Gastrocnemius medialis (tissue), 4 donors: ENCODE measurements at regions not wholly inside any gene's neighbourhood (a gene's known extent, or its start where the extent isn't known, plus 50 kb on each side); places are given as distances from the start of the nearest gene placed in this dataset.

Experiments
- ATAC-seq, 2 donors: fragments of 150-250 bp; one replicate each; pipeline ENCODE4 v1.9.1; 2016
- DNase-seq, 2 donors: peaks; one replicate each; pipeline ENCODE4 v3.0.0-alpha.2; 2019
- H3K27ac ChIP-seq, 4 donors: fragments of 200-600 bp; sonication (generic); 1 replicate in 1 of 4; 2 replicates in 3 of 4; pipeline ENCODE4 v1.5.1; 2016 to 2018; ENCODE audit warnings: mild to moderate bottlenecking in 2 of 4, moderate library complexity in 1 of 4
- H3K27me3 ChIP-seq, 3 donors: fragments of 200-600 bp; sonication (generic) in 2 of 3; 1 replicate in 1 of 3; 2 replicates in 2 of 3; pipeline versions ENCODE4 v1.5.1 to v1.6.0; 2016 to 2019; ENCODE audit warnings: mild to moderate bottlenecking in 1 of 3, moderate library complexity in 1 of 3
- H3K36me3 ChIP-seq, 2 donors: fragments of 200-600 bp; sonication (generic) in 1 of 2; one replicate each; pipeline ENCODE4 v1.5.1; 2017 to 2018
- H3K4me1 ChIP-seq, 2 donors: fragments of 200-600 bp; sonication (generic) in 1 of 2; one replicate each; pipeline ENCODE4 v1.5.1; 2016 to 2017; ENCODE audit warnings: mild to moderate bottlenecking in 2 of 2
- H3K4me3 ChIP-seq, 4 donors: fragments of 200-600 bp; sonication (generic) in 3 of 4; 1 replicate in 1 of 4; 2 replicates in 3 of 4; pipeline ENCODE4 v1.5.1; 2016 to 2019; ENCODE audit warnings: mild to moderate bottlenecking in 2 of 4
- H3K9me3 ChIP-seq, 3 donors: fragments of 200-600 bp; sonication (generic) in 2 of 3; 1 replicate in 1 of 3; 2 replicates in 2 of 3; pipeline ENCODE4 v1.5.1; 2016 to 2019
- CTCF ChIP-seq, 5 experiments: fragments of 450-650 bp in 3 of 5; fragments of 200-600 bp in 2 of 5; sonication (generic) in 2 of 5; IDR thresholded peaks in 4 of 5; conservative IDR thresholded peaks in 1 of 5; 1 replicate in 4 of 5; 2 replicates in 1 of 5; pipeline ENCODE4 v1.5.1; 2016 to 2019; ENCODE audit warnings: antibody characterized with exemption in 5 of 5, mild to moderate bottlenecking in 3 of 5, moderate library complexity in 3 of 5
- POLR2A ChIP-seq, 2 donors: fragments of 450-650 bp; IDR thresholded peaks; one replicate each; pipeline ENCODE4 v1.6.1; 2017; ENCODE audit warnings: antibody characterized with exemption in 2 of 2, mild to moderate bottlenecking in 2 of 2, moderate library complexity in 2 of 2
- in situ Hi-C, 4 donors: fragments of 200-750 bp; cut with MboI; loops; one replicate each; pipeline versions ENCODE4 v1.15.0 to v1.8.0; 2017; ENCODE audit warnings: low sequenced_read_pairs in 4 of 4
- intact Hi-C: fragments of 100-400 bp; cut with DNase I; formaldehyde crosslinking; loops from one replicate; pipeline ENCODE4 v1.15.1; 2023; ENCODE audit warnings: low total_unique reads

GRCh38 chr2:236317938-236318396, 53.8 kb upstream of the ASB18 start:
- H3K9me3 ChIP-seq, result peaks cover 0 to 3% (median 0%) of the 10 kb centered on the region in 3 donors
- H3K4me3 ChIP-seq, result no peak overlapping the region
- no peak overlapping the region for H3K27ac ChIP-seq
- intact Hi-C loops, result no loop called here
- ATAC-seq, result no peak
- no peaks in the 10 kb centered on the region for H3K4me1 ChIP-seq
- no peaks in the 10 kb centered on the region for H3K36me3 ChIP-seq
- DNase-seq, result no peak
- H3K27me3 ChIP-seq, result no peaks in the 10 kb centered on the region
- in situ Hi-C loops, result no loop called here
- no peak for TF ChIP-seq POLR2A (IDR thresholded peaks at IDR 0.05)

DNA sequence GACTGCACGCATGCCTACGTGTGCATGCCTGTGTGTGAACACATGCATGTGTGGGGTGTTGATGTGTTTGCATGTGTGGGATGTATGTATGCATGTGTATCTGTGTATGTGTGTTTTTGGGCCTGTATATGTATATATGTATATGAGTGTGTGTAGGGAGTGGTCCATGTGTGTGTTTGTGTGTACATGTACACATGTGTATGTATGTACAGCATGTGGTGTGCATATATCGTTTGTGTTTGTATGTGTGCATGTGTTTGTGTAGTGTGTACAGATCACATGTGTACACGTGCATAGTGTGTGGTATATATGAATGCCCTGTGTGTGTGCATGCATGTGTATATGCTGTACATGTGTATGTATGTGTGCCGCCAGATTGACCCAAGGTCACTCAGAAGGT, 54.2 kb upstream of the ASB18 start:
- in situ Hi-C loops (no loop called here), intact Hi-C loops (no loop called here)
- H3K4me1 ChIP-seq, result no peaks in the 10 kb centered on the region
- DNase-seq, result no peak
- H3K36me3 ChIP-seq, result no peaks in the 10 kb centered on the region
- no peaks in the 10 kb centered on the region for H3K27me3 ChIP-seq
- no peaks in the 10 kb centered on the region for H3K9me3 ChIP-seq
- H3K4me3 ChIP-seq, result no peak overlapping the region
- no peak for TF ChIP-seq POLR2A (IDR thresholded peaks at IDR 0.05)
- TF ChIP-seq CTCF (IDR thresholded peaks at IDR 0.05 in 4 of 5, conservative IDR thresholded peaks at IDR 0.05 in 1 of 5), result no peak
- H3K27ac ChIP-seq, result no peak overlapping the region
- ATAC-seq, result no peak

DNA sequence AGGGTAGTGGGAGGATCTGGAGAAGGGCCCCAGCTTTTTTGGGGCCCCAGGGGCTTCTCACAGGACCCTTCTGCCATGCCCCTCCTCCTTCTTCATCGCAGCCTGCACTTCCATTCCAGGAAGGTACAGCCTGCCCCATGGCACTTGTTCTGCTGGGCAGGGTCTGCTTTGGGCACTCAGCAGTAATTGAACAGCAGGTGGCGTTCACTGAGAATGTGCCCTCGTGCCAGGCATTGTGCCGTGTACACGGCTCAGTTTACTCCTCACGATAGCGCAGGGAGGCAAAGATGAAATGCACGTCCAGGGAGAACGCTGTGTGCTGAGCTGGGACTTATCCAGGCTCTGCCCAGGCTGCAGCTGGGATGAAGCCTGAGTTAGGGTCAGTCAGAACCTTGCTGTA, 54.8 kb upstream of the ASB18 start:
- TF ChIP-seq CTCF (IDR thresholded peaks at IDR 0.05 in 4 of 5, conservative IDR thresholded peaks at IDR 0.05 in 1 of 5) (no peak), POLR2A (IDR thresholded peaks at IDR 0.05) (no peak)
- no peak for DNase-seq
- H3K27me3 ChIP-seq, result no peaks in the 10 kb centered on the region
- H3K27ac ChIP-seq, result no peak overlapping the region
- no peaks in the 10 kb centered on the region for H3K4me1 ChIP-seq
- intact Hi-C loops, result no loop called here
- ATAC-seq, result no peak
- H3K9me3 ChIP-seq, result no peaks in the 10 kb centered on the region
- H3K36me3 ChIP-seq, result no peaks in the 10 kb centered on the region
- no peak overlapping the region for H3K4me3 ChIP-seq
- in situ Hi-C loops, result no loop called here

GRCh38 chr2:236321415-236321814, 57.2 kb upstream of the ASB18 start:
- in situ Hi-C loops, result no loop called here
- ATAC-seq, result no peak
- no peak overlapping the region for H3K4me3 ChIP-seq
- H3K36me3 ChIP-seq, result no peaks in the 10 kb centered on the region
- H3K9me3 ChIP-seq, result no peaks in the 10 kb centered on the region
- H3K27me3 ChIP-seq, result no peaks in the 10 kb centered on the region
- H3K4me1 ChIP-seq, result no peaks in the 10 kb centered on the region
- no peak for DNase-seq
- intact Hi-C loops, result no loop called here
- no peak for TF ChIP-seq POLR2A (IDR thresholded peaks at IDR 0.05)
- TF ChIP-seq CTCF (IDR thresholded peaks at IDR 0.05 in 4 of 5, conservative IDR thresholded peaks at IDR 0.05 in 1 of 5), result no peak
- H3K27ac ChIP-seq, result no peak overlapping the region

DNA sequence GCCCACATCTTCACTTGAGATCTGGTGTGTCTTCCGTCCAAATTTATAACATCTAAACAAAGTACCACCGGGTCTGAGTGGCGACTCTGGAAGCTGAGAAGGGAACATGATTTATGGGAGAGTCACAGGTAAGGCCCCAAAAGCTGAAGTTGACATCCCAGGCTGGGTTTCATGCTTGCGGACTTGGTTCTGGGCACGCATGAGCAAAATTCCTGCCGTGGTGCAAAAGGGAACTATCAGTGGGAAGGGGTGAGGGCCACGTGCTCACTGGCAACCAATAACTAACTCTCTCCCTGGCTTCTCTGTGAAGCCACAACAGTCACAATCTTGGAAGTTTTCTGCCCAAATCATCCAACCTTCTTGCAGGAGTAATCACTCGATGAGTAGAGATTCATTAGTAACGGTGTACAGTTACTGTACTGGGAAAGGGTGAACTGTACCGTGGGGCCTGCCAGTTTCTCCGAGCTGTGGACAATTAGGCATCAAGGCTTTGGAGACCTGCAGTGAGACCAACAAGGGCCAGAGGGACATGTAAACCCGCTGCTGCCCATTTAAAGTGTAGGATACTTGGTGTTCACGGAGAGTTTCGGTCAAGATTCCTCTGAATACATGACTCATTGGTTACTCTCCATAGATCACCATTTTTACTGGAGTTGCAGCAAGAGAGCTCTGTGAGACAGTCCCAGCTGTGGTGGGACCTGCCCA, 69.4 kb upstream of the ASB18 start:
- Histone ChIP-seq H3K27ac (peak overlapping the region in 1 of 4 donors; percentile 53), H3K27me3 (no peaks in the 10 kb centered on the region), H3K4me1 (no peaks in the 10 kb centered on the region), H3K36me3 (no peaks in the 10 kb centered on the region), H3K9me3 (no peaks in the 10 kb centered on the region), H3K4me3 (no peak overlapping the region)
- intact Hi-C loops, result no loop called here
- no peak for DNase-seq
- no peak for TF ChIP-seq CTCF (IDR thresholded peaks at IDR 0.05 in 4 of 5, conservative IDR thresholded peaks at IDR 0.05 in 1 of 5)
- TF ChIP-seq POLR2A (IDR thresholded peaks at IDR 0.05), result no peak
- in situ Hi-C loops, result no loop called here
- ATAC-seq, result no peak
